OCI-LY1 (cell line): ENCODE measurements at regions not wholly inside any gene's neighbourhood (a gene's known extent, or its start where the extent isn't known, plus 50 kb on each side); places are given as distances from the start of the nearest gene placed in this dataset.

ENCODE experiments used
- EZH2 ChIP-seq: fragments of 200-600 bp; sonication (generic), shearing (Covaris generic); IDR thresholded peaks from 2 replicates; pipeline ENCODE4 v1.8.0; 2017; ENCODE audit warnings: borderline replicate concordance, mixed run types, mild to moderate bottlenecking, antibody characterized with exemption, low read length, moderate library complexity, mixed read lengths
- TF ChIP-seq, protein P1 (sequence below): fragments of 200-600 bp; sonication (generic), shearing (Covaris generic); IDR thresholded peaks from 2 replicates; pipeline ENCODE4 v1.5.1; 2017; ENCODE audit warnings: mild to moderate bottlenecking, antibody characterized with exemption, low read length, moderate library complexity, mixed read lengths

DNA sequence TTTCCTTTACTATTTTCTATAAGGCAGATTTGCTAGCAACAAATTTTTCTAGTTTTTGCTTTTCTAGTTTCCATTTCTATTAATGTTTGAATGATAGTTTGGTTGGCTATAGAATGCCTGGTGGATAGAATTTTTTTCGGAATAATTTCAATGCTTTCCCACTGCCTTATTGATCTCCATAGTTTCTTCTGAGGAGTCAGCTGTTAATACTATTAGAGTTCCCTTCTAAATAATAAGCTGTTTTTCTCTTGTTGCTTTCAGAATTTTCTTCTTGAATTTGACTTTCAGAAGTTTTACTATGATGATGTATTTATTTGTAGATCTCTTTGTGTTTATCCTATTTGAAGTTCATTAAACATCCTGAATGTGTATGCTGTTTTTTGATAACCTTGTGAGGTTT, 91.8 kb downstream of the VSIG4 start:
- TF ChIP-seq, protein P1, sequence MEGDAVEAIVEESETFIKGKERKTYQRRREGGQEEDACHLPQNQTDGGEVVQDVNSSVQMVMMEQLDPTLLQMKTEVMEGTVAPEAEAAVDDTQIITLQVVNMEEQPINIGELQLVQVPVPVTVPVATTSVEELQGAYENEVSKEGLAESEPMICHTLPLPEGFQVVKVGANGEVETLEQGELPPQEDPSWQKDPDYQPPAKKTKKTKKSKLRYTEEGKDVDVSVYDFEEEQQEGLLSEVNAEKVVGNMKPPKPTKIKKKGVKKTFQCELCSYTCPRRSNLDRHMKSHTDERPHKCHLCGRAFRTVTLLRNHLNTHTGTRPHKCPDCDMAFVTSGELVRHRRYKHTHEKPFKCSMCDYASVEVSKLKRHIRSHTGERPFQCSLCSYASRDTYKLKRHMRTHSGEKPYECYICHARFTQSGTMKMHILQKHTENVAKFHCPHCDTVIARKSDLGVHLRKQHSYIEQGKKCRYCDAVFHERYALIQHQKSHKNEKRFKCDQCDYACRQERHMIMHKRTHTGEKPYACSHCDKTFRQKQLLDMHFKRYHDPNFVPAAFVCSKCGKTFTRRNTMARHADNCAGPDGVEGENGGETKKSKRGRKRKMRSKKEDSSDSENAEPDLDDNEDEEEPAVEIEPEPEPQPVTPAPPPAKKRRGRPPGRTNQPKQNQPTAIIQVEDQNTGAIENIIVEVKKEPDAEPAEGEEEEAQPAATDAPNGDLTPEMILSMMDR, result no peak
- no peak for TF ChIP-seq EZH2
